HCT116 (cell line): ENCODE measurements at regions not wholly inside any gene's neighbourhood (a gene's known extent, or its start where the extent isn't known, plus 50 kb on each side); places are given as distances from the start of the nearest gene placed in this dataset.

Source experiments
- CEBPB ChIP-seq: IDR thresholded peaks from 2 replicates; pipeline ENCODE4 v1.6.1; 2012; ENCODE audit warnings: low read depth
- CTCF ChIP-seq, 3 experiments: fragments of 200-600 bp in 1 of 3; sonication (generic) in 1 of 3; IDR thresholded peaks in 2 of 3; conservative IDR thresholded peaks in 1 of 3; 2 replicates each; pipeline ENCODE4 v1.5.1; 2012 to 2017; ENCODE audit warnings: low read depth in 2 of 3, low read length in 2 of 3, antibody characterized with exemption in 1 of 3, borderline replicate concordance in 1 of 3, control low read depth in 1 of 3, mild to moderate bottlenecking in 1 of 3, mixed read lengths in 1 of 3, mixed run types in 1 of 3, moderate library complexity in 1 of 3; ENCODE audit not compliant: insufficient read depth in 1 of 3
- EGR1 ChIP-seq: IDR thresholded peaks from 2 replicates; pipeline ENCODE4 v1.6.1; 2012; ENCODE audit warnings: low read depth
- FOSL1 ChIP-seq: IDR thresholded peaks from 2 replicates; pipeline ENCODE4 v1.6.1; 2012; ENCODE audit warnings: low read depth
- MAX ChIP-seq: IDR thresholded peaks from 2 replicates; pipeline ENCODE4 v1.6.1; 2012
- POLR2A ChIP-seq: IDR thresholded peaks from 2 replicates; pipeline ENCODE4 v1.7.0; 2011; ENCODE audit warnings: borderline replicate concordance; ENCODE audit not compliant: insufficient read depth, insufficient read length; ENCODE audit errors: extremely low read depth
- POLR2AphosphoS5 ChIP-seq: IDR thresholded peaks from 2 replicates; pipeline ENCODE4 v1.6.1; 2011; ENCODE audit warnings: mild to moderate bottlenecking, low read depth, low read length, moderate library complexity
- RAD21 ChIP-seq: IDR thresholded peaks from 2 replicates; pipeline ENCODE4 v1.6.1; 2012; ENCODE audit warnings: low read depth, mild to moderate bottlenecking
- SRF ChIP-seq: IDR thresholded peaks from 2 replicates; pipeline ENCODE4 v1.6.1; 2012; ENCODE audit warnings: low read depth
- ZBTB33 ChIP-seq: IDR thresholded peaks from 2 replicates; pipeline ENCODE4 v1.6.1; 2011; ENCODE audit warnings: mild to moderate bottlenecking, low read length, moderate library complexity; ENCODE audit not compliant: insufficient replicate concordance; ENCODE audit errors: extremely low read depth
- ZNF274 ChIP-seq: fragments of 200-500 bp; sonication (Bioruptor generic); IDR thresholded peaks from 2 replicates; pipeline ENCODE4 v1.6.1; 2014; ENCODE audit warnings: mild to moderate bottlenecking, low read depth, low read length, inconsistent platforms

DNA sequence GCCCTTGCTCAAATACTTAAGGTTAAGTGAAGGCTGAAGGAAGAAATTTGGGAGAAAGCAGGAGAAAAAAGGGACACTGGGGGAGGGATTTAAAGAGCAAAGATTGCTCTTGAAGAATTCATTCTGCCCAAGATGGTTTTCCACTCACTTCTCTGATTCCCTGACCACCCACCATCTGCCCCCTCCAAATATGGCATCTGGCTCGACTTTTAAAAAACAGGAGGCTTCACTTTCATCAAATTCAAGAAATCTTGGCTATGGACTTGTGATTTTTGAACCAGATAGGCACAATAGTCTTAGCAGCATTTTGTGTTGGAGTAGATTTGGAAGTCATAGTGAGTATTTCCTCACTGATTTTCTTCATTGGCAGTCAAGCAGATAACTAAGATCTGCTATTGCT is 574.4 kb upstream of the SUCLG2 start:
- no peak for TF ChIP-seq CTCF (IDR thresholded peaks at IDR 0.05 in 2 of 3, conservative IDR thresholded peaks at IDR 0.05 in 1 of 3; ENCODE audit: borderline replicate concordance in 1 of 3, insufficient read depth in 1 of 3, low read depth in 2 of 3, low read length in 2 of 3)
- TF ChIP-seq FOSL1 = no peak
- TF ChIP-seq EGR1 = no peak
- no peak for TF ChIP-seq ZBTB33
- TF ChIP-seq POLR2AphosphoS5 = no peak
- TF ChIP-seq SRF = no peak
- no peak for TF ChIP-seq RAD21
- TF ChIP-seq POLR2A = no peak
- no peak for TF ChIP-seq CEBPB
- no peak for TF ChIP-seq ZNF274
- TF ChIP-seq MAX = no peak
